Adipocyte (in vitro differentiated cells): ENCODE measurements at regions not wholly inside any gene's neighbourhood (a gene's known extent, or its start where the extent isn't known, plus 50 kb on each side); places are given as distances from the start of the nearest gene placed in this dataset.

Experiments
- DNase-seq: peaks from one replicate; pipeline ENCODE4 v3.0.0-alpha.2; 2015; ENCODE audit warnings: low read depth
- H3K27me3 ChIP-seq: replicated peaks from 2 replicates; pipeline ENCODE4 v1.7.0; 2013; ENCODE audit warnings: mild to moderate bottlenecking, low read length, moderate library complexity; ENCODE audit not compliant: control insufficient read depth, insufficient read depth
- H3K36me3 ChIP-seq: 2 replicates; pipeline ENCODE4 v1.7.0; 2013; ENCODE audit warnings: low read length, mild to moderate bottlenecking, moderate library complexity; ENCODE audit not compliant: control insufficient read depth, insufficient read depth, severe bottlenecking
- H3K4me1 ChIP-seq: 2 replicates; pipeline ENCODE4 v1.7.0; 2013; ENCODE audit warnings: mild to moderate bottlenecking, low read length, moderate library complexity; ENCODE audit not compliant: control insufficient read depth, insufficient read depth
- H3K4me3 ChIP-seq: 2 replicates; pipeline ENCODE4 v1.7.0; 2013; ENCODE audit warnings: mild to moderate bottlenecking, low read length, moderate library complexity
- H3K9ac ChIP-seq: 2 replicates; pipeline ENCODE4 v1.7.0; 2013; ENCODE audit warnings: mild to moderate bottlenecking, low read length, moderate library complexity
- H3K9me3 ChIP-seq: 2 replicates; pipeline ENCODE4 v1.7.0; 2013; ENCODE audit warnings: mild to moderate bottlenecking, low read length, moderate library complexity; ENCODE audit not compliant: control insufficient read depth

DNA sequence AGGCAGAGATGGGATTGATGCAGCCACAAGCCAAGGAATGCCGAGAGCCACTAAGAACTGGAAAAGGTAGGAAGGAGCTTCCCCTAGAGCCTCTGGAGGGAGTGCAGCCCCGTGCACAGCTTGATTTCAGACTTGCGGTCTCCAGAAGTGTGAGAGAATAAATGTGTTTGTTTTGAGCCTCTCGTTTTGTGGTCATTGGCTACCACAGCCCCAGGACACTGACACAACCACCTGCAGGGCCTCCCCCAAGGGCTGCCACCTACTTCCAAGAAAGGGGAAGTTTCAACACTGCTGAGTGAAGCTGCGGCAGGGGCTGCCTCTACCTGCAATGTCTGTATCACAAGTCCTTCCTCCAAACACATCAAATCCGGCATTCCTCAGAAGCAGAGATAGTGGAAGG is 346.9 kb downstream of the C16orf95 start:
- Histone ChIP-seq H3K4me1 (no peaks in the 10 kb centered on the region), H3K36me3 (no peaks in the 10 kb centered on the region), H3K27me3 (peaks cover 49% of the 10 kb centered on the region), H3K4me3 (no peak overlapping the region), H3K9ac (no peak overlapping the region), H3K9me3 (peaks cover 6% of the 10 kb centered on the region)
- DNase-seq, result no peak

- DNase-seq, result no peak
- Histone ChIP-seq H3K9ac (no peak overlapping the region), H3K9me3 (peaks cover 6% of the 10 kb centered on the region), H3K4me1 (peaks cover 3% of the 10 kb centered on the region), H3K27me3 (peaks cover 49% of the 10 kb centered on the region), H3K36me3 (no peaks in the 10 kb centered on the region), H3K4me3 (no peak overlapping the region)
Measured at GRCh38 chr16:86970726-86971125, 346.5 kb downstream of the C16orf95 start.

- H3K4me1 ChIP-seq, result peaks cover 9% of the 10 kb centered on the region
- H3K36me3 ChIP-seq, result no peaks in the 10 kb centered on the region
- H3K27me3 ChIP-seq, result peaks cover 44% of the 10 kb centered on the region
- DNase-seq, result no peak
- no peak overlapping the region for H3K4me3 ChIP-seq
- peaks cover 6% of the 10 kb centered on the region for H3K9me3 ChIP-seq
- H3K9ac ChIP-seq, result no peak overlapping the region
Measured at GRCh38 chr16:86971251-86971650, 345.9 kb downstream of the C16orf95 start.

DNA sequence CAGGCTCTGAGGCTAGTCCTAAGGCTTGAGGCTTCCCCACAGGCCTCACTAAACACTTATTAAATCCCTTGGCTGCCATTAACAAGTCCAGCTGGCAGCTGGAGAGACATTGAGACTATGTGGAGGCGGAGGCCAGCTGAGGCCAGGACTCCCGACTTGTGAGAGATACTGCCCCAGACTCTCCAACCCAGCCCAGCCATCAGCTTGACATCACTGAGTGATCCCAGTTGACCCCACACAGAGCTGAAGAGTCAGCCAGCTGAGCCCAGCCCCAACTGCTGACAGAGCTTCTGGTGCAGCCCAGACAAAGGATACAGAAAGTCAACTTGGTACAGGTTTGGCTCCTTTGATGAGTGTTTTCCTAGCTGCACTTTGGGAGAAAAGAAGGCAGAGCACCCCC is 343.1 kb downstream of the C16orf95 start:
- Histone ChIP-seq H3K4me1 (peaks cover 12% of the 10 kb centered on the region), H3K4me3 (no peak overlapping the region), H3K9ac (no peak overlapping the region), H3K36me3 (no peaks in the 10 kb centered on the region), H3K27me3 (peaks cover 35% of the 10 kb centered on the region), H3K9me3 (peaks cover 6% of the 10 kb centered on the region)
- no peak for DNase-seq

DNA sequence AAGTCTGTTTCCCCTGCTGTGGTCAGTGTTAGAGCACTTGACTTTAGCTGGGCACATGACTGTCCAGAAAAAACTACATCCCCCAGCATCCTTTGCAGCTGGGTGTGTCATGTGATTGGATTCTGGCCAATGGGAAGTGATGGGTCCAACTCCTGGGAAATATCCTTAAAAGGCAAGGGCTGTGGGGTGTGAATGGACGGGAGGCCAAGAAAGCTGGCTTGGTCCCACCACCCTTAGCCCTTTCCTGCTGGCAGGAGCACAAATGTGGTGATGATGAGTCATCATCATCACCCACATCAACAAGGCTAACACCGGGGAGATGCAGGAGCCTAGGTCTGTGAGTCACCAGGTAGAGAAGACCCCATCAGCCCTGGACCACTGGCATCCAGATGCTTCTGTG is 341.7 kb downstream of the C16orf95 start:
- Histone ChIP-seq H3K4me1 (peaks cover 12% of the 10 kb centered on the region), H3K9me3 (no peaks in the 10 kb centered on the region), H3K36me3 (no peaks in the 10 kb centered on the region), H3K27me3 (peaks cover 37% of the 10 kb centered on the region), H3K9ac (no peak overlapping the region), H3K4me3 (no peak overlapping the region)
- peak; percentile 55 for DNase-seq

DNA sequence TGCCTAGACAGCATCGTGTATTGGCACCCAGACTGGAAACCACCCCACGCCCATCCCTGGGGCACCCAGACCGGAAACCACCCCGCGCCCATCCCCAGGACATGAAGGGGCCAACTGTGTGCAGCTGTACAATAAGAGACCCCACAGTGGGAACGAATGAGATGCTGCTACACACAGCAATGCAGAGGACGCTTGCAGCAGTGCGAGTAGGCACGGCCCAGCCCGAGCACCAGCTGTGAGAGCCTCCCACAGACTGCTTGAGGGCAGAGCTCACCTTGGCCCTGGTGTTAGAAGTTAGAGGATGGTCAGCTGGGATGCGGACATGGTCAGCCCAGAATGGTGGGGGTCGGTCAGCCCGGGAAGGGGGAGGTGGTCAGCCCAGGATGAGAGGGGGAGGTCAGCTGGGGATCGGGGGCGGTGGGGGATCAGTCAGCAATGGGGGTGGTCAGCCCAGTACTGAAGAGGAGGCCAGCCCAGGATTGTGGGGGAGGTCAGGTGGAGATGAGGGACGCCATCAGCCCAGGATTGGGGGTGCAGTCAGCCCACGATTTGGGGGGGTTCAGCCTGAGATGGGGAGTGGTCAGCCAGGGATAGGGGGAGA is 340.0 kb downstream of the C16orf95 start:
- H3K4me3 ChIP-seq, result no peak overlapping the region
- peaks cover 28% of the 10 kb centered on the region for H3K27me3 ChIP-seq
- H3K36me3 ChIP-seq, result no peaks in the 10 kb centered on the region
- peaks cover 12% of the 10 kb centered on the region for H3K4me1 ChIP-seq
- H3K9ac ChIP-seq, result no peak overlapping the region
- DNase-seq, result no peak
- H3K9me3 ChIP-seq, result no peaks in the 10 kb centered on the region

DNA sequence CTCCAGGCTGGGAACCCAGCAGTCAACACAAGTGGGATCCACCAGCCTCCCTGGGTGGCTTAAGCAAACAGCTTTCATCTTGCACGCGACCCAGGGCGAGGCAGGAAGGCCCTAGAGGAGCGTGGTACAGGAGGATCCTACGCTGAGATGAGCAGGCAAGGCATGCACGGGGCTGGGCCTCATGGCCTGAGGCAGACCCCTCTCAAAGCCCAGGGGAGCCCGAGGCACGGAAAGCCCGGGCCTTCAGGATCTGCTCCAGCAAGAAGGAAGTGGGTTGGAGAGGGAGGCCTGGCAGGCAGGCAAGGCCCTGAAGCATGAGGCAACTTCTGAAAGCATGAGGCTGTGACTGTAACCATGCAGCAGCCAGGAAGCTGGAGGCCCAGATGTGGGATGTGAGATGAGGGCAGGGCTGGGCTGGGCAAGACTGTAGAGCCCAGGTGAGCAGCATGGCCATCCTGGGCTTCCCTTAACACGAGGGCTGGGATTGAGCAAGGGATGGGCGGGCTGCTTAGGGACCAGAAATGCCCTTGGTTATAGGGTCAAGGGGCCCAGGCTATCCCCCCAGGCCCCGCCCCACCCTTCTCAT is 338.7 kb downstream of the C16orf95 start:
- DNase-seq, result no peak
- Histone ChIP-seq H3K36me3 (no peaks in the 10 kb centered on the region), H3K4me1 (peaks cover 12% of the 10 kb centered on the region), H3K4me3 (no peak overlapping the region), H3K9ac (no peak overlapping the region), H3K9me3 (no peaks in the 10 kb centered on the region), H3K27me3 (peaks cover 31% of the 10 kb centered on the region)

- no peak overlapping the region for H3K9ac ChIP-seq
- no peaks in the 10 kb centered on the region for H3K9me3 ChIP-seq
- H3K27me3 ChIP-seq, result peaks cover 31% of the 10 kb centered on the region
- no peak overlapping the region for H3K4me3 ChIP-seq
- no peak for DNase-seq
- peaks cover 12% of the 10 kb centered on the region for H3K4me1 ChIP-seq
- H3K36me3 ChIP-seq, result no peaks in the 10 kb centered on the region
Measured at GRCh38 chr16:86979061-86979460, 338.1 kb downstream of the C16orf95 start.

DNA sequence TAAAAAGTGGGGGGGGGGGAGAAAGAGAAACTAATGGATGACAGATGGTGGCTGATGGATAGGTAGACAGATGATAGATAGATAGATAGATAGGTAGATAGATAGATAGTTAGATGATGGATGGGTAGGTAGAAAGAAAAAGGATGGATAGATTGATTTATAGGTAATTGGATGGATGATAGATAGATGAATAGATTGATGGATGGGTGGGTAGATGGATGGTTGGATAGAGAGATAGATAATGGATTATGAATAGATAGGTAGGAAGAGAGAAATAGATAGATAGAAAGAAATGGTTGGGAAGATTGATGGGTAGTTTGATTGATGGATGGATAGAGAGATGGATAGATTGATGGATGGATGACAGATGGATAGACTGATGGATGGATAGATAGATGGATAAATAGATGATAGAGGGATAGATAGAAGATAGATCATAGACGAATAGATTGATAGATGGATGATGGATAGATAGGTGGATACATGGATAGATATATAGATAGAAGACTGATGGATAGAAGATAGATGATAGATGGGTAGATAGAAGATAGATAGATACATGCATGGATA is 337.1 kb downstream of the C16orf95 start:
- Histone ChIP-seq H3K27me3 (peaks cover 31% of the 10 kb centered on the region), H3K4me3 (no peak overlapping the region), H3K9ac (no peak overlapping the region), H3K36me3 (no peaks in the 10 kb centered on the region), H3K4me1 (peaks cover 12% of the 10 kb centered on the region), H3K9me3 (no peaks in the 10 kb centered on the region)
- DNase-seq, result no peak

DNA sequence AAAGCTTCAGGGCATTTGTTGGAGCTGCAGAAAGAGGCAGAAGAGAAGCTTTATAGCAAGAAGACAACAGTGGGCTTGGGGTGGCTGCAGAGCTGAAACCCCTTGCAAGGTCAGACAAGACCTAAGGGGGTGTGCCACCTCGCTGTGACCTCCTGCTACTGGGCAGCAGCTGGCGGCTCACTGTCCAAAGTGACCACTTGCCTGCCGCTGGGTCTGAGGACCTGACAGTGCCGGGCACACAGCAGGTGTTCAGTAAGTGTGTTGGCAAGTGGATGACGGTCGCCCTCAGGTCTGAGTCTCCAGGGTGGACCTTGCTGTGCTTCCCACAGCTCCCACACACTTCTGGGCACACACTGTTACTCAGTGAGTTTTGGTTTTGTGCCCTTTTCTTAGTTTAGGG is 336.5 kb downstream of the C16orf95 start:
- no peak for DNase-seq
- peaks cover 9% of the 10 kb centered on the region for H3K4me1 ChIP-seq
- no peaks in the 10 kb centered on the region for H3K9me3 ChIP-seq
- H3K4me3 ChIP-seq, result no peak overlapping the region
- H3K36me3 ChIP-seq, result no peaks in the 10 kb centered on the region
- H3K27me3 ChIP-seq, result peaks cover 31% of the 10 kb centered on the region
- H3K9ac ChIP-seq, result no peak overlapping the region

DNA sequence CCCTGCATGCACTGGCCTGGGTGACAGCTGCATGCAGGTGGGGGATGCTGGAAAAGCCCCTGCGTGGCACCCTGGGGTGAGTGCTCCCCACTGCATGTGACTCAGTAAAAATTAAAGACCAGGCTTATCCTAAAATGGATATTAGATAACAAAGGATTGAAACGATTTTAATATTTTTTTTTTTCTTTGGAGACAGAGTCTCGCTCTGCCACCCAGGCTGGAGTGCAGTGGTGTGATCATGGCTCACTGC is 334.9 kb downstream of the C16orf95 start:
- H3K4me1 ChIP-seq, result no peaks in the 10 kb centered on the region
- peaks cover 31% of the 10 kb centered on the region for H3K27me3 ChIP-seq
- no peaks in the 10 kb centered on the region for H3K9me3 ChIP-seq
- H3K4me3 ChIP-seq, result no peak overlapping the region
- no peaks in the 10 kb centered on the region for H3K36me3 ChIP-seq
- no peak for DNase-seq
- H3K9ac ChIP-seq, result no peak overlapping the region

GRCh38 chr16:86982912-86983311 is 334.3 kb downstream of the C16orf95 start:
- no peak overlapping the region for H3K9ac ChIP-seq
- no peaks in the 10 kb centered on the region for H3K36me3 ChIP-seq
- H3K4me1 ChIP-seq, result no peaks in the 10 kb centered on the region
- H3K4me3 ChIP-seq, result no peak overlapping the region
- DNase-seq, result no peak
- H3K9me3 ChIP-seq, result no peaks in the 10 kb centered on the region
- H3K27me3 ChIP-seq, result peaks cover 37% of the 10 kb centered on the region
